ENCODE measurements at regions not wholly inside any gene's neighbourhood (a gene's known extent, or its start where the extent isn't known, plus 50 kb on each side); places are given as distances from the start of the nearest gene placed in this dataset.

GRCh38 chr9:126125177-126125576, 201.5 kb upstream of the MVB12B start:
- H3K4me1 ChIP-seq (ENCODE audit: insufficient read depth) = no peaks in the 10 kb centered on the region
- no peaks in the 10 kb centered on the region for H3K79me2 ChIP-seq (replicated peaks; ENCODE audit: insufficient read depth)
- Mint-ChIP-seq H3K4me3 (no peak overlapping the region), H3K9me3 (no peaks in the 10 kb centered on the region), H3K27ac (no peak overlapping the region), H3K4me1 (no peaks in the 10 kb centered on the region; the same call in 2 of the 3 replicates), H3K36me3 (ENCODE audit: low read depth) (no peaks in the 10 kb centered on the region), H3K27me3 (ENCODE audit: insufficient read depth, low read depth, poor library complexity) (peaks cover 3% of the 10 kb centered on the region)
- H3K4me2 ChIP-seq = no peak overlapping the region
- no peak overlapping the region for H3K4me3 ChIP-seq
- H3K27me3 ChIP-seq (ENCODE audit: insufficient read depth) = no peaks in the 10 kb centered on the region
- no peaks in the 10 kb centered on the region for H3K36me3 ChIP-seq (ENCODE audit: insufficient read depth)
- no peaks in the 10 kb centered on the region for H3K9me2 ChIP-seq (ENCODE audit: insufficient read depth)
- H3K27ac ChIP-seq (ENCODE audit: low read depth) = no peak overlapping the region
- no peaks in the 10 kb centered on the region for H3F3A ChIP-seq (replicated peaks; ENCODE audit: low read depth)
- TF ChIP-seq ZNF114 (CRISPR knock-in tag; IDR thresholded peaks at IDR 0.05) (no peak), JUNB (IDR thresholded peaks at IDR 0.05; ENCODE audit: unreplicated experiment) (no peak)
- DNase-seq (ENCODE audit: low spot score) = no peak
- no peak overlapping the region for H2AFZ ChIP-seq
- H4K20me1 ChIP-seq (replicated peaks; ENCODE audit: insufficient read depth) = no peaks in the 10 kb centered on the region
- no peak for ATAC-seq

- Mint-ChIP-seq H3K4me3 (no peak overlapping the region), H3K27me3 (ENCODE audit: insufficient read depth, low read depth, poor library complexity) (peaks cover 3% of the 10 kb centered on the region), H3K4me1 (no peaks in the 10 kb centered on the region; the same call in 2 of the 3 replicates), H3K9me3 (no peaks in the 10 kb centered on the region), H3K27ac (no peak overlapping the region), H3K36me3 (ENCODE audit: low read depth) (no peaks in the 10 kb centered on the region)
- Histone ChIP-seq H3K27me3 (ENCODE audit: insufficient read depth) (no peaks in the 10 kb centered on the region), H3K4me3 (no peak overlapping the region), H3K27ac (ENCODE audit: low read depth) (no peak overlapping the region), H4K20me1 (replicated peaks; ENCODE audit: insufficient read depth) (no peaks in the 10 kb centered on the region), H2AFZ (no peak overlapping the region), H3K79me2 (replicated peaks; ENCODE audit: insufficient read depth) (no peaks in the 10 kb centered on the region), H3K4me1 (ENCODE audit: insufficient read depth) (no peaks in the 10 kb centered on the region), H3K4me2 (no peak overlapping the region), H3K36me3 (ENCODE audit: insufficient read depth) (no peaks in the 10 kb centered on the region), H3K9me2 (ENCODE audit: insufficient read depth) (no peaks in the 10 kb centered on the region), H3F3A (replicated peaks; ENCODE audit: low read depth) (no peaks in the 10 kb centered on the region)
- ATAC-seq (no peak), DNase-seq (ENCODE audit: low spot score) (no peak)
- TF ChIP-seq NANOG (IDR thresholded peaks at IDR 0.05; ENCODE audit: borderline replicate concordance) = no peak
- no peak for TF ChIP-seq CTCF (conservative IDR thresholded peaks at IDR 0.05; ENCODE audit: low read depth in 2 of 2)
- TF ChIP-seq POLR2AphosphoS5 (IDR thresholded peaks at IDR 0.05; ENCODE audit: low read depth) = no peak
- TF ChIP-seq EZH2phosphoT487 (IDR thresholded peaks at IDR 0.05; ENCODE audit: unreplicated experiment) = no peak
Observed at GRCh38 chr9:126125577-126125976, 201.1 kb upstream of the MVB12B start.

- Histone ChIP-seq H3K27ac (ENCODE audit: low read depth) (no peak overlapping the region), H3K79me2 (replicated peaks; ENCODE audit: insufficient read depth) (no peaks in the 10 kb centered on the region), H4K20me1 (replicated peaks; ENCODE audit: insufficient read depth) (no peaks in the 10 kb centered on the region), H3K4me3 (no peak overlapping the region), H3K4me1 (ENCODE audit: insufficient read depth) (no peaks in the 10 kb centered on the region), H3K27me3 (ENCODE audit: insufficient read depth) (no peaks in the 10 kb centered on the region), H3F3A (replicated peaks; ENCODE audit: low read depth) (no peaks in the 10 kb centered on the region), H2AFZ (no peak overlapping the region), H3K4me2 (no peak overlapping the region), H3K36me3 (ENCODE audit: insufficient read depth) (no peaks in the 10 kb centered on the region), H3K9me2 (ENCODE audit: insufficient read depth) (no peaks in the 10 kb centered on the region)
- Mint-ChIP-seq H3K27ac (no peak overlapping the region), H3K36me3 (ENCODE audit: low read depth) (no peaks in the 10 kb centered on the region), H3K4me1 (no peaks in the 10 kb centered on the region; the same call in 2 of the 3 replicates), H3K9me3 (no peaks in the 10 kb centered on the region), H3K27me3 (ENCODE audit: insufficient read depth, low read depth, poor library complexity) (peaks cover 3% of the 10 kb centered on the region), H3K4me3 (no peak overlapping the region)
- TF ChIP-seq JUNB (IDR thresholded peaks at IDR 0.05; ENCODE audit: unreplicated experiment) (no peak), EZH2phosphoT487 (IDR thresholded peaks at IDR 0.05; ENCODE audit: unreplicated experiment) (no peak), ZNF331 (CRISPR knock-in tag; IDR thresholded peaks at IDR 0.05; ENCODE audit: low read depth) (no peak), ETS1 (IDR thresholded peaks at IDR 0.05) (no peak), NANOG (IDR thresholded peaks at IDR 0.05; ENCODE audit: borderline replicate concordance) (no peak), POLR2AphosphoS5 (IDR thresholded peaks at IDR 0.05; ENCODE audit: low read depth) (no peak)
- ATAC-seq = no peak
- no peak for DNase-seq (ENCODE audit: low spot score)
Observed at GRCh38 chr9:126125992-126126409, 200.6 kb upstream of the MVB12B start.

Data from GM23338 (cell line).